Erythroblast (primary cell): ENCODE measurements at regions not wholly inside any gene's neighbourhood (a gene's known extent, or its start where the extent isn't known, plus 50 kb on each side); places are given as distances from the start of the nearest gene placed in this dataset.

Experiments
- GATA1 ChIP-seq: IDR thresholded peaks from 2 replicates; pipeline ENCODE4 v1.6.1; 2011; ENCODE audit warnings: low read depth, mild to moderate bottlenecking, control low read depth, low read length, moderate library complexity
- POLR2A ChIP-seq: IDR thresholded peaks from 2 replicates; pipeline ENCODE4 v1.6.1; 2011; ENCODE audit warnings: mild to moderate bottlenecking, low read length

GRCh38 chr19:27806471-27807070, 1406.4 kb downstream of the UQCRFS1 start:
- TF ChIP-seq POLR2A (no peak), GATA1 (no peak)
